Ascending aorta (tissue), 2 donors: ENCODE measurements at regions not wholly inside any gene's neighbourhood (a gene's known extent, or its start where the extent isn't known, plus 50 kb on each side); places are given as distances from the start of the nearest gene placed in this dataset.

Experiments
- DNase-seq, 2 donors: peaks; one replicate each; pipeline ENCODE4 v3.0.0-alpha.2; 2019; ENCODE audit warnings: low spot score in 2 of 2
- H3K27ac ChIP-seq, 2 donors: fragments of 200-600 bp; sonication (generic); one replicate each; pipeline ENCODE4 v1.5.1; 2016 to 2017; ENCODE audit warnings: mild to moderate bottlenecking in 1 of 2
- H3K27me3 ChIP-seq: fragments of 200-600 bp; sonication (generic); one replicate; pipeline ENCODE4 v1.5.1; 2017
- H3K36me3 ChIP-seq, 2 donors: fragments of 200-600 bp; sonication (generic); one replicate each; pipeline ENCODE4 v1.5.1; 2016
- H3K4me1 ChIP-seq, 2 donors: fragments of 200-600 bp; sonication (generic); one replicate each; pipeline ENCODE4 v1.5.1; 2016 to 2017; ENCODE audit warnings: mild to moderate bottlenecking in 1 of 2
- H3K4me3 ChIP-seq, 2 donors: fragments of 200-600 bp; sonication (generic); one replicate each; pipeline ENCODE4 v1.5.1; 2016 to 2017; ENCODE audit warnings: mild to moderate bottlenecking in 1 of 2
- H3K9me3 ChIP-seq, 2 donors: fragments of 200-600 bp; sonication (generic); one replicate each; pipeline ENCODE4 v1.5.1; 2016
- CTCF ChIP-seq, 3 experiments: fragments of 200-600 bp in 2 of 3; fragments of 450-650 bp in 1 of 3; sonication (generic) in 2 of 3; IDR thresholded peaks; one replicate each; pipeline ENCODE4 v1.5.1; 2016 to 2019; ENCODE audit warnings: antibody characterized with exemption in 3 of 3, mild to moderate bottlenecking in 1 of 3, moderate library complexity in 1 of 3
- intact Hi-C: fragments of 100-400 bp; cut with DNase I; formaldehyde crosslinking; loops from one replicate; pipeline ENCODE4 v1.15.1; 2023

GRCh38 chr2:21469158-21469557 is 345.4 kb downstream of the TDRD15 start:
- intact Hi-C loops = no loop called here
- DNase-seq = no peak
- no peaks in the 10 kb centered on the region for H3K36me3 ChIP-seq
- no peak overlapping the region for H3K4me3 ChIP-seq
- TF ChIP-seq CTCF (IDR thresholded peaks at IDR 0.05) = no peak
- no peaks in the 10 kb centered on the region for H3K27me3 ChIP-seq
- no peaks in the 10 kb centered on the region for H3K4me1 ChIP-seq
- H3K27ac ChIP-seq = no peak overlapping the region
- H3K9me3 ChIP-seq = no peaks in the 10 kb centered on the region

GRCh38 chr2:21469564-21469963 is 345.8 kb downstream of the TDRD15 start:
- no peaks in the 10 kb centered on the region for H3K4me1 ChIP-seq
- intact Hi-C loops = no loop called here
- H3K27ac ChIP-seq = no peak overlapping the region
- no peaks in the 10 kb centered on the region for H3K36me3 ChIP-seq
- no peak overlapping the region for H3K4me3 ChIP-seq
- H3K27me3 ChIP-seq = no peaks in the 10 kb centered on the region
- no peak for TF ChIP-seq CTCF (IDR thresholded peaks at IDR 0.05)
- no peaks in the 10 kb centered on the region for H3K9me3 ChIP-seq
- no peak for DNase-seq

- H3K4me1 ChIP-seq = no peaks in the 10 kb centered on the region
- no peak overlapping the region for H3K4me3 ChIP-seq
- DNase-seq = no peak
- H3K36me3 ChIP-seq = no peaks in the 10 kb centered on the region
- H3K9me3 ChIP-seq = no peaks in the 10 kb centered on the region
- intact Hi-C loops = no loop called here
- H3K27ac ChIP-seq = no peak overlapping the region
- no peaks in the 10 kb centered on the region for H3K27me3 ChIP-seq
- no peak for TF ChIP-seq CTCF (IDR thresholded peaks at IDR 0.05)
Measured at GRCh38 chr2:21480162-21480561, 356.4 kb downstream of the TDRD15 start.

GRCh38 chr2:21484643-21485042 is 360.9 kb downstream of the TDRD15 start:
- H3K36me3 ChIP-seq = no peaks in the 10 kb centered on the region
- intact Hi-C loops = no loop called here

GRCh38 chr2:21486445-21486844 is 362.7 kb downstream of the TDRD15 start:
- Histone ChIP-seq H3K27ac (no peak overlapping the region), H3K4me3 (no peak overlapping the region), H3K4me1 (no peaks in the 10 kb centered on the region), H3K9me3 (peaks cover 0 to 5% of the 10 kb centered on the region in 2 donors), H3K27me3 (no peaks in the 10 kb centered on the region), H3K36me3 (no peaks in the 10 kb centered on the region)
- no peak for DNase-seq
- TF ChIP-seq CTCF (IDR thresholded peaks at IDR 0.05) = no peak
- intact Hi-C loops = no loop called here

More at GRCh38 chr2:21484643-21485042, 360.9 kb downstream of the TDRD15 start:
- H3K27me3 ChIP-seq = no peaks in the 10 kb centered on the region
- H3K27ac ChIP-seq = no peak overlapping the region
- H3K4me3 ChIP-seq = no peak overlapping the region
- no peak for DNase-seq
- no peak for TF ChIP-seq CTCF (IDR thresholded peaks at IDR 0.05)
- no peaks in the 10 kb centered on the region for H3K4me1 ChIP-seq
- H3K9me3 ChIP-seq = peaks cover 0 to 5% of the 10 kb centered on the region in 2 donors

GRCh38 chr2:21489080-21489479 is 365.3 kb downstream of the TDRD15 start:
- no peak overlapping the region for H3K27ac ChIP-seq
- no peak for DNase-seq
- intact Hi-C loops = no loop called here
- no peaks in the 10 kb centered on the region for H3K36me3 ChIP-seq
- H3K4me1 ChIP-seq = no peaks in the 10 kb centered on the region
- H3K4me3 ChIP-seq = no peak overlapping the region
- peaks cover 0 to 5% of the 10 kb centered on the region in 2 donors for H3K9me3 ChIP-seq
- TF ChIP-seq CTCF (IDR thresholded peaks at IDR 0.05) = no peak
- no peaks in the 10 kb centered on the region for H3K27me3 ChIP-seq
